ENCODE measurements at regions not wholly inside any gene's neighbourhood (a gene's known extent, or its start where the extent isn't known, plus 50 kb on each side); places are given as distances from the start of the nearest gene placed in this dataset.

GRCh38 chr6:2558098-2558680 is 192.5 kb downstream of the MYLK4 start:
- Histone ChIP-seq H3K9me2 (replicated peaks; ENCODE audit: control insufficient read depth, low read length) (no peaks in the 10 kb centered on the region), H3K36me3 (ENCODE audit: control insufficient read depth, low read length) (no peaks in the 10 kb centered on the region), H3K27me3 (ENCODE audit: control insufficient read depth, low read length) (peaks cover 5% of the 10 kb centered on the region; the same call in 1 of the 2 replicates), H4K20me1 (ENCODE audit: control insufficient read depth, insufficient read depth, low read depth, low read length) (no peaks in the 10 kb centered on the region), H3K4me3 (ENCODE audit: low read length) (no peak overlapping the region), H3K9me3 (ENCODE audit: control insufficient read depth, insufficient read depth, low read length) (no peaks in the 10 kb centered on the region), H3K79me2 (ENCODE audit: control insufficient read depth, low read length) (no peaks in the 10 kb centered on the region), H3K4me1 (ENCODE audit: control insufficient read depth, low read length) (no peaks in the 10 kb centered on the region), H3K4me2 (ENCODE audit: low read length) (no peak overlapping the region), H3F3A (ENCODE audit: control insufficient read depth, insufficient read depth) (no peaks in the 10 kb centered on the region), H3K27ac (ENCODE audit: low read depth, low read length) (no peak overlapping the region)
- TF ChIP-seq EZH2phosphoT487 (IDR thresholded peaks at IDR 0.05; ENCODE audit: borderline replicate concordance, low read length), result no peak
- no peak for TF ChIP-seq CTCF (IDR thresholded peaks at IDR 0.05; ENCODE audit: low read depth, low read length, poor library complexity, severe bottlenecking)

- Histone ChIP-seq H3K4me1 (ENCODE audit: control insufficient read depth, low read length) (no peaks in the 10 kb centered on the region), H3K27me3 (ENCODE audit: control insufficient read depth, low read length) (peaks cover 5% of the 10 kb centered on the region; the same call in 1 of the 2 replicates)
- TF ChIP-seq CTCF (IDR thresholded peaks at IDR 0.05; ENCODE audit: low read depth, low read length, poor library complexity, severe bottlenecking), result no peak
- TF ChIP-seq EZH2phosphoT487 (IDR thresholded peaks at IDR 0.05; ENCODE audit: borderline replicate concordance, low read length), result no peak
These were observed 193.5 kb downstream of the MYLK4 start for GRCh38 chr6:2557181-2557720.

GRCh38 chr6:2556761-2557160 is 194.0 kb downstream of the MYLK4 start:
- no peaks in the 10 kb centered on the region for H3K9me3 ChIP-seq (ENCODE audit: control insufficient read depth, insufficient read depth, low read length)
- H3K27ac ChIP-seq (ENCODE audit: low read depth, low read length), result no peak overlapping the region
- H3K4me2 ChIP-seq (ENCODE audit: low read length), result no peak overlapping the region
- H4K20me1 ChIP-seq (ENCODE audit: control insufficient read depth, insufficient read depth, low read depth, low read length), result no peaks in the 10 kb centered on the region
- no peaks in the 10 kb centered on the region for H3K4me1 ChIP-seq (ENCODE audit: control insufficient read depth, low read length)
- TF ChIP-seq CTCF (IDR thresholded peaks at IDR 0.05; ENCODE audit: low read depth, low read length, poor library complexity, severe bottlenecking), result no peak
- no peak for TF ChIP-seq EZH2phosphoT487 (IDR thresholded peaks at IDR 0.05; ENCODE audit: borderline replicate concordance, low read length)
- H3F3A ChIP-seq (ENCODE audit: control insufficient read depth, insufficient read depth), result no peaks in the 10 kb centered on the region
- H3K36me3 ChIP-seq (ENCODE audit: control insufficient read depth, low read length), result no peaks in the 10 kb centered on the region
- no peaks in the 10 kb centered on the region for H3K9me2 ChIP-seq (replicated peaks; ENCODE audit: control insufficient read depth, low read length)
- no peak overlapping the region for H3K4me3 ChIP-seq (ENCODE audit: low read length)
- H3K79me2 ChIP-seq (ENCODE audit: control insufficient read depth, low read length), result no peaks in the 10 kb centered on the region
- peaks cover 2% of the 10 kb centered on the region; the same call in 1 of the 2 replicates for H3K27me3 ChIP-seq (ENCODE audit: control insufficient read depth, low read length)

More at GRCh38 chr6:2557181-2557720, 193.5 kb downstream of the MYLK4 start:
- Histone ChIP-seq H4K20me1 (ENCODE audit: control insufficient read depth, insufficient read depth, low read depth, low read length) (no peaks in the 10 kb centered on the region), H3K4me3 (ENCODE audit: low read length) (no peak overlapping the region), H3K4me2 (ENCODE audit: low read length) (no peak overlapping the region), H3K9me2 (replicated peaks; ENCODE audit: control insufficient read depth, low read length) (no peaks in the 10 kb centered on the region), H3F3A (ENCODE audit: control insufficient read depth, insufficient read depth) (no peaks in the 10 kb centered on the region), H3K9me3 (ENCODE audit: control insufficient read depth, insufficient read depth, low read length) (no peaks in the 10 kb centered on the region), H3K79me2 (ENCODE audit: control insufficient read depth, low read length) (no peaks in the 10 kb centered on the region), H3K36me3 (ENCODE audit: control insufficient read depth, low read length) (no peaks in the 10 kb centered on the region), H3K27ac (ENCODE audit: low read depth, low read length) (no peak overlapping the region)

Data from DOHH2 (cell line).